Embryonic facial prominence (tissue), 1 donor: ENCODE measurements at regions not wholly inside any gene's neighbourhood (a gene's known extent, or its start where the extent isn't known, plus 50 kb on each side); places are given as distances from the start of the nearest gene placed in this dataset.
"Not testable (repeated sequence)": the region's sequence is repeated elsewhere in the genome, so short reads cannot be mapped to it uniquely, and the experiment has no call there.

Experiments used
- DNase-seq: peaks from one replicate; pipeline ENCODE4 v3.0.0-alpha.2; 2016; ENCODE audit errors: extremely low spot score

DNA sequence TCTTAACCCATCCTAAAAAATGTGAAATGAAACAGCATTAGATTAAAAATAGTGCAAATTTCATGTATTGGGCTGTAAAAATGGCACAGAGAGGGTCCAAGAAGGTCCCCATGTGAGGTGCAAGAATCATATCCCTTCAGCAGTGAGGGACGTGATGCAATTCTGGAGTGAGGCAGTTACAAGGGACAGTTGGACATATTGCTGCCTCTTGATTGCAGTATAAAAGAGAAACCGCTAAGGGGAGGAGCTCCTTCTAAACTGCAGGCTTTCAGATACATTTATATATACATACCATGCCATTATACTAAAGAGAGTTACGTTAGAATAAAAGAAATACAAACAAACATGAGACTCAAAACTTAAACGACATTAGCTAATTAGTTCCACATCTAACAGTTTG is 304.2 kb upstream of the CTNNB1 start:
- no peak for DNase-seq

DNA sequence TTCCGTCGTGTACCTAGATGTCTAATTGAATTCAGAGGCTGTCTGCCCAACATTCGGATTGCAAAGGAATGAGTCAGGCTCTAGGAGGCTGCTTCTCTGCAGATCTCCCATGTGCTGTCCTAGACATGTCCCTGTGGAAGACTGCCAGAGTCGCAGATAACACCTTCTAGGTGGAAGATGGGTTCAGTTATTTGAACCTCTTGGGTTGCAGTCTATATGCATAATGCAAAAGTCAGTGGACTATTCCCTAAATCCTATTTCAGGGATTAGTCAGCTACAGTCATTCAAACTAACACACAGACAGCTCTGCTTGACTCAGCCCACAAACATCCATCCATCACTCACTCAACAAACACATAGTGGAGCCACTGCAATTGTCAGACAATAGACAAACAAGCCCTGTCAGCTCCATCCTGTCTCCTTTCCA is 300.0 kb upstream of the CTNNB1 start:
- no peak for DNase-seq

DNA sequence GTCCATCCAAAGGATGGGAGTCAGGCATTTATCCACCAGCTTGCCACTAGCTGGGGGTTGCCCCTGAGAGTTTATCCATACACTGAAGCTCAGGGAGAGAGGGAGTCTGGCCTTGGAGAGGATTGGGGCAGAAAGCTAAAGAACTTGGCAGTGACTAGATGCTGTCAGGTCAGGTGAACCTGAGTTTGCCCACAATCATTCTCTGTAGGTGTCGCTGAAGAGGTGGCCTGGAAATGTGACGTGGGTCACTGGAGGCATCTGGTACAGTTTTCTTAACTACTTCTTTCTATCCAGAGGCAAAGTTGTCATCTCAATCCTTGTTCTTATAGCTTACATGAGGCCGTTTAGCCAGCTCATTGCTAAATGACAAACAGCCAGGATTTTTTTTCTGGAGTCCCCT is 298.0 kb upstream of the CTNNB1 start:
- DNase-seq, result no peak

DNA sequence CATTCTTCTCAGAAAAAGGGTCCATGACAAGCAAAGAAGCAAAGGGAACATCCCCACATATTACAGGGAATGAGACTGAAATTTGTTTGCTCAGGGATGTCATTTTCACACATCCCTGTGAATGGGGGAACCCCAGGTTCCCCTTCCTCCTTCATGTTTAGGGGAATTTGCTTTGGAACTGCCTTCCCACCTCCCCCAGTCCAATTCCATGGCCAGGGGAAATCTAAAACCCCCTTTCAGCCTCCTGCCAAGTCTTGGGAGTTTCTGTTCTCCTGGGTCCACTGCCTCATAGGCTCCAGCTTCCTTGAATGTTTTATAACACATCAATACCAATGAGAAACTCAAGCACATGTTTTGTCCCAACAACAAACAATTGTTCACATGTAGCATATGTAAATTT is 297.5 kb upstream of the CTNNB1 start:
- no peak for DNase-seq

DNA sequence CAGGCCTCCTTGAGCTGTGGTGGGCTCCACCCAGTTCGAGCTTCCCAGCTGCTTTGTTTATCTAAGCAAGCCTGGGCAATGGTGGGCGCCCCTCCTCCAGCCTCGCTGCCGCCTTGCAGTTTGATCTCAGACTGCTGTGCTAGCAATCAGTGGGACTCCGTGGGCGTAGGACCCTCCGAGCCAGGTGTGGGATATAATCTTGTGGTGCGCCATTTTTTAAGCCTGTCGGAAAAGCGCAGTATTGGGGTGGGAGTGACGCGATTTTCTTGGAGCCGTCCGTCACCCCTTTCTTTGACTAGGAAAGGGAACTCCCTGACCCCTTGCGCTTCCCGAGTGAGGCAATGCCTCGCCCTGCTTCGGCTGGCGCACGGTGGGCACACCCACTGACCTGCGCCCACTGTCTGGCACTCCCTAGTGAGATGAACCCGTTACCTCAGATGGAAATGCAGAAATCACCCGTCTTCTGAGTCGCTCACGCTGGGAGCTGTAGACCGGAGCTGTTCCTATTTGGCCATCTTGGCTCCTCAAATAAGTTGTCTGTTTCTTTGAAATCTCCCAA is 291.3 kb upstream of the CTNNB1 start:
- not testable (repeated sequence) for DNase-seq

DNA sequence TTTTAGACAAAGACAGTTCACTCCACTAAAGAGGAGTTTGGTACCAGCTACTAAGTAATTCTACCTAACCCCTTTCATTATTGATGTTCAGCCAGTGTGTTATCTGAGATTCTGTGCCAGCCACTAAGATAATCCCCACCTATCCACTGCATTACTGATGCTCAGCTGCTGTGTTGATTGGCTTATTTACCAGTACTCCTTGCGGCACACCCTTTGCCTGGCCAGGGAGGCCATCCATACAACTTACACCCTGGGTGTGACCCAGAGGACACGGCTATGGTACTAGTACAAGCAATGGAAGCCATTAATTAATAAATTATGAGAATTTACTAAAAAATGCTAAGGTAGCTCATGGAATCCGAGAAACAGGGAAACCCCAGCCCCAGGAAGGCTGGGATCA is 290.7 kb upstream of the CTNNB1 start:
- DNase-seq, result no peak

DNA sequence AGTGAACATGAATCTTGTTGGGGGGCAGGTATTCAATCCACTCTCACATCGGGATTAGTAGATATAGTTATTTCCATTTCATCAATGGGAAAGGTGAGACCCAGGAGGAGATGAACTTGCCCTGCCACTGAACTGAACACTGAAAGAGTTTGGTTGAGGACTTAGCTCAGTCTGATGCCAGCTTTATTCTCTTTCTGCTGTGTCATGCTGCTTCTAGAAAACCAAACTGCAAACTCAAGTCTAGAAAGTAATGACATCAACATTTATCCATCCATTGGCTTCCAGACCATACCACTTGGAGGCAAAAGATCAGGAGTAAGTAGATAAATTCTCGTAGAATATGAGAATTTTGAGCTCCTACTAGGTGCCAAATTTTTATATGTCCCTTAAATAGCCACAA is 288.0 kb upstream of the CTNNB1 start:
- no peak for DNase-seq

DNA sequence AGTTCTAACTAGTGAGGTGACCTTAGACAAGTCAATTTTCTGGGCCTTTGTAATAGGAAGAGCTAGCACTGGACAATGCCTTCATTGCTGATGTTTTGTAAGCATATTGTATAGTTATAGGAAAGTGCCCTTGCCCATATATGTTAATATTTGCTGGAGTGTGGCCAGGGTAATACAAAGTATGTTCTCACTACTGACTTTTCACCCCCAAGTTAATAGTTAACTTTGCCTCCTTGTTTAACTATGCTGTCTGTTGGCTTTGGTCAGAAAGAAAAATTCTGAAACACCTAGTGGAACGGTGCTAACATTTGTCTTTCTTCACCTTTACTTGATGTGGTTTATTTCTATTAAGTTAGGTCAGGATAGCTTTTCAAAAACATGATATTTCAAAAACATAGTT is 287.4 kb upstream of the CTNNB1 start:
- DNase-seq, result no peak

DNA sequence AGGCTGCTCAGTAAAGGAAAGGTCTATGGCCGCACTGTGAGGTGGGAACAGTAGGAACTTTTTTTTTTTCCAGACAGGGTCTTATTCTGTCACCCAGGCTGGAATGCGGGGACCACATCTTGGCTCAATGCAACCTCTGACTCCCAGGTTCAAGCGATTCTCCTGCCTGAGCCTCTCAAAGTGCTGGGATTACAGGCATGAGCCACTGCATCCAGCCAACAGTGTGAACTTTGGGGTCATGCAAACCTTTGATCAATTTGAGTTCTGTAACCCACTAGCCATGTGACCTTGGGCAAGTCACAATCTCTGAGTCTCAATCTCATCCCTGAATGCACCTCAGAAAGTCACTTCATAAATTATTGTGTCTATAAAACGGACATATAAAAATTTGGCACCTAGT is 286.8 kb upstream of the CTNNB1 start:
- no peak for DNase-seq

DNA sequence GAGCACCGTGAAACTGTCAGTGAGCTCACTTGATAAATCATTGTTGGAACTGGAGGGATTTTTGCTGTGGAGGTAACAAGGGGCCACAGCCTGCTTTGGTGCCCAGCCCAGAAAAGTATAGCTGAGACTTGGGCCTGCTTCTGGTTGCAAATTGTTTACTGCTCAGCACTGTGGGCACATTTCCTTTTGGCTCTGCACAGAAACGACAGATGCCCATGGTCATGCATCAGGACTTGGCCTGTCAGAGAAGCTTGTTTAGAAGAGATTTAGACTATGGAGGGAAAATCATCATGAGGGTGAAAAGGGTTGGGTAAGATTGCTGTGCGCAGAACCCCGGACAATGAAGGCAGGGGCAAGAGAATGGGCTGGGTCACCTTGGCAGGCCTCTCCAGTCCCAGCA is 286.1 kb upstream of the CTNNB1 start:
- no peak for DNase-seq

DNA sequence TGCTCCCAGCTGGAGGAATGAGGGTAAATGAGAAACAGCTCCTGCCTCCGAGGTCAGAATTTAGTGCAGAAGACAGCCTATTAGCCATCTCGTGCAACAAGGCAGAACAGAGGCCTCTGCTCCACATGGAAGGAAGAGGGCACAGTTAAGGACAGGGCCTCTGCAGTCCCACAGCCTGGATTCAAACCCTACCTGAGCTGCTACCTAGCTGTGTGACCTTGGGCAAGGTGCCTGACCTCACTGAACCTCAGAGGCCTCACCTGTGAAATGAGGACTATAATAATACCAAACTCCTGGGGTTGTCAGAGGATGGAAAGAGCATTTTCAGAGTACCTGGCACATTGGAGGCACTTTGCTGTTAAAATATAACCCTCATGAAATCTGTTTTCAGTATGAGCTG is 285.7 kb upstream of the CTNNB1 start:
- no peak for DNase-seq

DNA sequence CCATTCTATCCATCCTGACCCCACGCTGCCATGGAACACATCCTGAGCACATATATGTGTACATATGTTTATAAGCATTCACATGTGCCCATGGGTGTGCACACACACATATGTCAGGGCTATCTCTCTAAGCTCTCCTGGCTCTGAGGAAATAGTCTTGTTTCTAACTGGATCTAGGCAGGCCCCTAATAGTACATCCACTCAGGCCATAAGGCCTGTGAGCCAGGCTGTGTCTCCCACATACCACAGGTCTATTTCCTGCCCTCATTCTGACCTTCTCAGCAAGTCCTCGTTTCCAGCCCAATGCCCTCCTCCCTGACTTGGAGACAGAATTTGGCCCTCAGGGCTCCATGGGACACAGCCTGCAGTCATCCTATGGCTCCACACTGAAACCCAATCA is 284.8 kb upstream of the CTNNB1 start:
- no peak for DNase-seq

DNA sequence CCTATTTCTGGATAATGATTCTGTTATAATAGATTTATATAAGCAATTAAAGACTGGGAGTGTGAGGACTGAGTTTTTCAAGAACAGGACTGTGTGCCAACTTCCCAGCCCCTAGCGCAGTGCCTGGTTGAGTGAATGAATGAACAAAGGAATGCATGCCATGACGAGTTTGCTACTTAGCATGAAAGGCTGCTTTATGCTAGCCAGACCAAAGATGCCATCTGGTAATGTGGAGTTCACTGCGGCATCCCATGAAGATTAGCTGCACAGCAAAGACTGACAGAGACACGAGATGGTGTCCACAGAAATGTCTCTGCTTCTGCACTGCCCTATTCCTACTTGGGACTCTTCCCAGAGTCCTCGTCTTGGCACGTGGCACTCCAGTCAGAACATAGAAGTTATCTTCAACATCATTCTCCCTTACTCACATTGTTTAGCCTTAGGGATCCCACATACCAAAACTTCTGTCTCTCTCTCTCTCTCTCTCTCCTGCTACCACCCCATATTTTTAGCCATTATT is 283.9 kb upstream of the CTNNB1 start:
- DNase-seq, result no peak

DNA sequence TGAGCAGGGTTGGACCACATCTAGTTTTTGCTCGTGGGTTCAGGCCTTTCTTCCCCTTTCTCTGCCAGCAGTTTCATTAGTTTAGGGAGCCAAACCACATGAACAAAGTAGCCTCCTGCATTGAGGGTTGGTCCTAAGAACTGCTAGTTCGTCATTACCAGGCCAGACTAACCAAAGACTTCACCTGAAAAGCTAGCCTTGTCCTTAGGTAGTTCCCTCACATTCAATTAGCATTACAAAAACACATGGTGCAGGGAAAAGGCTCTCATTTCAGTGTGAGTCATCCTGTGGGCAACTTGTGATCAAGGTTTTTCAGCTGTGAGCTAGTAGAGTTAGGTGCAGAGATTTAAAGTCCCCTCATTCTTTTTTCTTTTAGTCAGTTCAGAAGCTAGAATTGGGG is 279.3 kb upstream of the CTNNB1 start:
- no peak for DNase-seq

DNA sequence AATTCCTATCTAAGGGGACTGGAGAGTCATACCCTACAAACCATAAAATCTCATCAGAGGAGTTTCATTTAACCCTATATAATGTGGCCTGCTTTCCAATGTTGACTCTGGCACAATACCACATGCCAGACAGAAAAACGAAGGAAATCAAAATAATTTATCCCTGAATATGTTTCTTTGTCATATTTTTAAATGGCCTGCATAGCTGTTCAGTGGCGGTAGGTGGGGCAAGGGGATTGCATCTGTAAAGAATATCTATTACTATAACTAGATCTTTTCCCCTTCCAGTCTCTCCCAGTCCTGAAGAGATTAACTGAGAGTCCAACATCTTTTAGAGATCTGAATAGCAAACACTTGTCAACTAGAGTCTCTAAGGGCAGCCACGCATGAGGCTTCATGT is 278.1 kb upstream of the CTNNB1 start:
- no peak for DNase-seq

DNA sequence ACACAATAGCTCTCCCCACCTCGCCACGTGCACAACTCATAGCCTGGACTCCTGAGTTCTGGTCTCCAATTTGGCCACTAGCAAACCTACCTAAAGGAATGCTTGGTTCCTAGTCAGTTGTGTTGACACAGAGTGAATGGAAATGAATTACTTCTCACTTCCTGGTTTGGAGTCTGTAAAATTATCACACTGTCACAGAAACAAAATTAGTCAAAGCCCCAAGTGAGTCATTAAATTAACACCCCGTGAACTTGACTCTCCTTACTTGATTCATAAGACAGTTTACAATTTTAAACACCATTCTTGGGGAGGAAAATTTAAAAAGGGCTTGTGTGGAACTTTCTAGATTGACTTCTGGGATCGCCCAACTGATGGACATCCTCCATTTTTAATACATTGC is 276.2 kb upstream of the CTNNB1 start:
- no peak for DNase-seq

DNA sequence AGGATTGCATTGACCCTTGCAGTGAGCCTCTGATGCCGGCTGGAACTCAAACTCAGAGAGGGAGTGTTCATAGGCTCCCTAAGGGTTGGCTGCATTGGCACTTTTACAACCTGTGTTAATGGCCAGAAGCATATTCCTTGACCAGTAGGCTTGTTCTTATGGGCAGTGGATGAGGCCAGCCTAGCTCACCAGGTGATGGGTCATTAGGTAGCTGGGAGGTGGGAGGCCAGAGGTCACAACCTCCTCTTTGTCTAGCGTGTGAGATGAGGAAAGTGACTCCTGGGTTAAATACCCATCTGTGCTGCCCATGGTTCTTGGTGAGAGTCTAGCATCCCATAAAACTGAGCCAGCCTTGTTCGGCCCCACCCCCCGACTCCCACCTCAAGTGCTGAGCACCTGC is 275.7 kb upstream of the CTNNB1 start:
- DNase-seq, result no peak

DNA sequence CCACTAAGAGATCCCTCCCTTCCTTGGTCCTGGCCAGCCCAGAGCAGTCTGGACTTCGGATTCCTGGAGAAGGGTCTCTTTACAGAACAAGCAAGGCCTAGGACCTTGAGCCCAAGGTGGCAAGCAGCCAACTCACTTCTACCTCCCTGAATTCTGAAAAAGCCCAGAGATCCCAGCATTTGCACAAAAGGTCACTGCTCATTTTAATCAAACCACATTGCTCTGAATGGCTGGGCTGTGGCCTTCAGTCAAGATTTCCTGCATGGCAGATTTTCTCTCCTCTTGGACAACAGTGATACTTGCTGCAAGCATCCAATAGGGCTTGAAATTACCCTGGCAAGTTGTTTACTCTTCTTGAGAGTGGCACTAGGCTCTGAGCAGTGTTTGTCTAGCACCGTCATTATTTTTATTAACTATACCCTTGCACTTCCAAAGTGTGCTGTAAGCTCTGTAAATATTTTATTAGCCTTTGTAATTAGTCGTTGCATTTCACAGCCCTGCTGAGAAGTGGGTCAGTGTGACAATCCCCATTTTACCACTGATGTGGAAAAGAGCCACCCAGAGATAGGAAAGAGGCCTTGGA is 274.7 kb upstream of the CTNNB1 start:
- DNase-seq, result no peak

DNA sequence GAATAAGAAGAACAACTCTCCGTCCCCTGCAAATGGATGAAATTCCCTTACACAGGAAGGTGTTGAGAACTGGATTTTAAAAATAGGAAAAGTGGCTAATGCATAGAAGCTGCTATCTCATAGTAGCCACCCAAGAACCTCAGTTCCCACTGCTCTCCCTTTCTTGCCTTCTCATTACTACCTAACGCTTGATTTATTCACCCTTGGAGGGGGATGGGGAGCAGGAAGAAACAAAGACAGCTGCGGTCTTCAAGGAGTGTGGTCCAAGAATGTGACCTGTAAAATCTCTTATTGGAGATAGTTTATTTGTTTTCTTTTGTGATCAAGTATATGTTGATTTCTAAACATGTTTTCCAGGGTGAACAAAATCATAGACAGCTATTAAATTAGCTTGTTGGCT is 274.1 kb upstream of the CTNNB1 start:
- no peak for DNase-seq

DNA sequence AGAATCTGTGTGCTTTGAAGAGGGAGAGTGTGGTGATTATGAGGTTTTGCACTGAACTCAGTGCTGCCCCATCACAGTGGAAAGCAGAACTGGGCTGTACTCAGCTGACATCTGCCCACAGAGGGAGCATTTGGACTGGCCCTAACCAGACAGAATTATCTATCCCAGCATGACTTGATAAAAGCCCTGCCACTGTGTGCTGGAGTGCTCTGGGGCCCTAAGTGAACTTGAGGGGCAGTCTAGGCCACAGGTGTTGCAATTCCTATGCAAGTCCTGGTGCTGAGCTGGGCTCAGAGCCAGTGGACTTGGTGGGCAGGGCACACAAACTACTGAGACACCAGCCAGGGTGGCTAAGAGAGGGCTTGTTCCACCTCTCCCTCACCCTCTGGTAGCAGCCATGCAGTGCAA is 269.2 kb upstream of the CTNNB1 start:
- no peak for DNase-seq

DNA sequence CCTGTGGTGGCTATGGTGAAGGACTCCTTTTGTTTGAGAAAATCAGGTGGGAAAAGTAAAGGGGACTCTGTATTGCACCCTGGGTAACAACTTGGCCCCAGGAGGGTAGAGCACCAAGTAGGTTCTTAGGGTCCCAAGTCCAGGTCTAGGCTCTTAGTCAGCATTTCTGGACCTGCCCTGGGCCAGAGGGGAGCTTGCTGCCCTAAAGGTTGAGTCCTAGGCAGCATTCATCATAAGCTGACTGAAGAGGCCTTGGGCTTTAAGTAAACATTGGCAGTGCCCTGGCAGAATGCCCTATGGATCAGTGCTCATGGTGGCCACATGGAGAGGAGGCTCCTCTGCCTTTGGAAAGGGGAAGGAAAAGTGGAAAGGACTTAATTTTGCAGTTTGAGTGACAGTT is 268.5 kb upstream of the CTNNB1 start:
- no peak for DNase-seq

DNA sequence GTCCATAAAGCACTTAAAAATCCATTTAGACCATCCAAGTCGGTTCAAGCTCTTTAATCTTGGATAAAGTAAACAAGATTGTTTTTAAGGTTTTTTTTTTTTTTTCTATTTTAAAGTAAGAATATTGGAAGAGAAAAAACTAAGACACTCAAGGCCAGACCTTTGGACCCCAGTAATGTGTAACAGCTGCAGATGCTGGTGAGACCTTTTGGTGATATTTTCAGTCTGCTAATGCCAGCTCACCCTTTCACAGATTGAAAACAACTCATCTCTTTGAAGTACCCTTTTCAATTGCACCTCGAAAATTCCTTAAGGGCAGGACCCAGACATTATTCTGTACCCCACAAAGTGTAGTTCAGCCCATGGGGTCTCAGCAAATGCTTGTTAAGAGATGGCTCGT is 260.7 kb upstream of the CTNNB1 start:
- no peak for DNase-seq

DNA sequence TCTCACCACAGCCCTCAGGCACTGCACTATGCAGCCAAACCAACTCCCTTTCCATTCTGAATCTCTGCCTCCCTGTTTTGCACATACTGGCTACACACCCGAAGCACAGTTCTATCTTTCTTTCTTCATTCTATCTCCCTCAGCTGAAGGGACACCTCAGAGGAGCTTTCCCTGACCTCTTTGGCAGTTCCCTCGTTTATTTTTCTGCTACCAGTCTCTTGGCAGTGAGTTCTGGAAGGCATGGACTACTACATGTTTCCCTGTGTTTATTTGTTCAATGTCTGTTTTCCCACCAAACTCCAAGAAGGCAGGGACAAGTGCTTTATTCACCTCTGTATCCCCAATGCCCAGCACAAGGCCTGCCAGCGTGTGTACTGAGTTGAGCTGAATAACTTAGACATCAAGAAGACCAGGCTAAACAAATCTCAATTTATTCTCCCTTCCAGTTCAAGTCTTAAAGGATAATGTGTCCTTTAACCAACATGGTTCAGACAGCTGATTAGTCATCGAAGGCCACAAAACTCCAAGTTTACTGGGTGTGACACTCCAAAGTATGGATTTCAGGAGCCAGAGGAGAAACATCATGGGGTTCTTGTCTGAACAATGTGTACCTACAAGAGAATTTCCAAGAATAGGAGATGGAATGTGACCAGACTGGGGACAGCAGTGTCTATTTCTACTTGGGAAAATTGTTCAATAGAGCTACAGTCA is 260.1 kb upstream of the CTNNB1 start:
- DNase-seq, result no peak

DNA sequence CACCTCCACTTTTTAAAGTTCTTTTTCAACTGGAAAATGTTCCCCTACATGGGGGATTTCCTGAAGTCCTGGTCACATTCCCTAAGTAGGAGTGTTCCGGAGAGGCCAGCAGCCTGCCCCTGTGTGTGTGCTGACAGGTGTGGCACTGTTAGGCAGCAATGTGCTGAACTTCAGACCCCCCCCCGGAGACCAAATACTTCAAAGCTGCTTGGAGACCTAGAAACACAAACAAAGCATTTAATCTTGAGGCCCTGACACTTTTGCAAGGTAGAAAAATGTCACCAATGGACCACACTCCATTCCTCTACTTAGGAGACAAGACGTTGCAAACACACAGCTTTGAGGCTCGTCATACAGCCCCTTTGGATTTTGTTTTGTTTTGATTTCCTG is 259.6 kb upstream of the CTNNB1 start:
- no peak for DNase-seq
